Panc1 (cell line): ENCODE measurements at regions not wholly inside any gene's neighbourhood (a gene's known extent, or its start where the extent isn't known, plus 50 kb on each side); places are given as distances from the start of the nearest gene placed in this dataset.

Experiments
- ATAC-seq: fragments of 200-7000 bp; cut with Tn5 transposase; 2 replicates; pipeline ENCODE4 v1.9.1; 2020; ENCODE audit warnings: mild to moderate bottlenecking, moderate library complexity
- BruUV-seq: library from RNA; stranded (reverse); fragments of 400-500 nt; replicated peaks from 2 replicates; lab custom pipeline; 2021; lab: Mats Ljungman, UMichigan
- CTCF ChIA-PET: fragments of 300-600 bp; sonication (Branson Sonifier 250); formaldehyde crosslinking; loops from one replicate; lab custom pipeline; 2022; ENCODE audit warnings: antibody characterized with exemption; lab: Charles Lee
- POLR2A ChIA-PET: fragments of 300-600 bp; sonication (Branson Sonifier 250); formaldehyde crosslinking; loops from one replicate; lab custom pipeline; 2022; ENCODE audit warnings: antibody characterized with exemption; lab: Charles Lee
- DNase-seq: peaks from one replicate; pipeline ENCODE4 v3.0.0-alpha.2; 2010; ENCODE audit warnings: low read depth, low spot score
- H3K27ac ChIP-seq: 2 replicates; pipeline ENCODE4 v1.5.1; 2011; ENCODE audit warnings: mild to moderate bottlenecking, low read length, inconsistent platforms
- H3K27me3 ChIP-seq: fragments of 200-500 bp; sonication (Bioruptor generic); 2 replicates; pipeline ENCODE4 v1.6.0; 2014; ENCODE audit warnings: low read length, inconsistent platforms; ENCODE audit not compliant: control insufficient read depth, insufficient read depth
- H3K36me3 ChIP-seq: fragments of 200-500 bp; sonication (Bioruptor generic); 2 replicates; pipeline ENCODE4 v1.5.1; 2014; ENCODE audit warnings: inconsistent platforms, mild to moderate bottlenecking, low read length, moderate library complexity; ENCODE audit not compliant: control insufficient read depth, insufficient read depth
- H3K4me1 ChIP-seq: 2 replicates; pipeline ENCODE4 v1.5.1; 2011; ENCODE audit warnings: inconsistent platforms, mild to moderate bottlenecking, low read length, moderate library complexity; ENCODE audit not compliant: control insufficient read depth, insufficient read depth
- H3K4me3 ChIP-seq, 2 experiments: 2 replicates each; pipeline ENCODE4 v1.5.1; 2011 to 2012; ENCODE audit warnings: low read depth in 2 of 2, low read length in 2 of 2, mild to moderate bottlenecking in 2 of 2, inconsistent platforms in 1 of 2, moderate library complexity in 1 of 2
- H3K9me3 ChIP-seq: fragments of 200-500 bp; sonication (Bioruptor generic); 2 replicates; pipeline ENCODE4 v1.5.1; 2014; ENCODE audit warnings: low read depth, mild to moderate bottlenecking, inconsistent platforms, low read length, moderate library complexity; ENCODE audit not compliant: control insufficient read depth, insufficient read depth
- CTCF ChIP-seq: fragments of 450-650 bp; IDR thresholded peaks from 2 replicates; pipeline ENCODE4 v1.5.1; 2017; ENCODE audit warnings: mild to moderate bottlenecking
- POLR2AphosphoS5 ChIP-seq: IDR thresholded peaks from 2 replicates; pipeline ENCODE4 v1.6.1; 2012; ENCODE audit warnings: mild to moderate bottlenecking, low read depth, low read length, moderate library complexity
- REST ChIP-seq, 2 experiments: IDR thresholded peaks; 2 replicates each; pipeline ENCODE4 v1.6.1; 2011 to 2012; ENCODE audit warnings: low read depth in 2 of 2, control low read depth in 1 of 2, low read length in 1 of 2, mild to moderate bottlenecking in 1 of 2, moderate library complexity in 1 of 2; ENCODE audit not compliant: insufficient read depth in 1 of 2
- SIN3A ChIP-seq: IDR thresholded peaks from 2 replicates; pipeline ENCODE4 v1.6.1; 2012; ENCODE audit warnings: low read depth, mild to moderate bottlenecking, low read length, moderate library complexity, borderline replicate concordance; ENCODE audit not compliant: insufficient read depth
- TCF7L2 ChIP-seq: IDR thresholded peaks from 2 replicates; pipeline ENCODE4 v1.6.1; 2011; ENCODE audit warnings: mild to moderate bottlenecking, low read depth, low read length, inconsistent platforms
- in situ Hi-C: cut with HindIII; loops from 2 replicates; pipeline ENCODE4 v1.10.0; 2016; ENCODE audit warnings: low sequenced_read_pairs, low pct_unique_long_range_greater_than_20kb
- intact Hi-C: fragments of 100-400 bp; cut with micrococcal nuclease; formaldehyde crosslinking; loops from one replicate; pipeline ENCODE4 v1.10.0; 2022; ENCODE audit not compliant: unreplicated experiment

GRCh38 chr9:89664010-89664409 lies 59.2 kb downstream of the GADD45G start:
- no peak for ATAC-seq
- POLR2A ChIA-PET: no interaction called here
- in situ Hi-C loops: no loop called here

GRCh38 chr9:89664896-89665329 lies 60.1 kb downstream of the GADD45G start:
- intact Hi-C loops: no loop called here
- ATAC-seq (no peak), DNase-seq (no peak)
- Histone ChIP-seq H3K4me1 (no peaks in the 10 kb centered on the region), H3K27ac (no peak overlapping the region), H3K4me3 (no peak overlapping the region), H3K9me3 (no peaks in the 10 kb centered on the region), H3K36me3 (no peaks in the 10 kb centered on the region), H3K27me3 (no peaks in the 10 kb centered on the region)
- in situ Hi-C loops: no loop called here
- CTCF ChIA-PET: no interaction called here
- TF ChIP-seq CTCF (no peak), SIN3A (no peak), TCF7L2 (no peak), POLR2AphosphoS5 (no peak), REST (IDR thresholded peaks at IDR 0.05; ENCODE audit: insufficient read depth in 1 of 2, low read depth in 2 of 2, low read length in 1 of 2) (no peak)
- POLR2A ChIA-PET: no interaction called here
- no TSS peak for BruUV-seq

More at GRCh38 chr9:89664010-89664409, 59.2 kb downstream of the GADD45G start:
- TF ChIP-seq POLR2AphosphoS5: no peak
- TF ChIP-seq CTCF: no peak
- TF ChIP-seq SIN3A: no peak
- no peak for TF ChIP-seq TCF7L2
- no peak for TF ChIP-seq REST (IDR thresholded peaks at IDR 0.05; ENCODE audit: insufficient read depth in 1 of 2, low read depth in 2 of 2, low read length in 1 of 2)
- no peak overlapping the region for H3K4me3 ChIP-seq
- BruUV-seq: no TSS peak
- intact Hi-C loops: no loop called here
- no peak for DNase-seq
- CTCF ChIA-PET: interaction anchor here (0.6 kb wide), 1 partner anchor 265 kb away, joined by 8 read pairs; no protein-coding TSS in a partner anchor
- no peaks in the 10 kb centered on the region for H3K9me3 ChIP-seq
- no peak overlapping the region for H3K27ac ChIP-seq
- no peaks in the 10 kb centered on the region for H3K27me3 ChIP-seq
- H3K36me3 ChIP-seq: no peaks in the 10 kb centered on the region
- no peaks in the 10 kb centered on the region for H3K4me1 ChIP-seq
